Astrocyte of the cerebellum (primary cell): ENCODE measurements at regions not wholly inside any gene's neighbourhood (a gene's known extent, or its start where the extent isn't known, plus 50 kb on each side); places are given as distances from the start of the nearest gene placed in this dataset.
A peak's percentile ranks its signal among the peaks of the same experiment; 100 is the strongest.

Source experiments
- DNase-seq: peaks from one replicate; pipeline ENCODE4 v3.0.0-alpha.2; 2011; ENCODE audit warnings: low read depth
- H3K4me3 ChIP-seq: 2 replicates; pipeline ENCODE4 v1.5.1; 2011; ENCODE audit warnings: mild to moderate bottlenecking, low read depth, low read length, moderate library complexity
- CTCF ChIP-seq: IDR thresholded peaks from 2 replicates; pipeline ENCODE4 v1.5.1; 2012; ENCODE audit warnings: low read length, low read depth, moderate library complexity, mild to moderate bottlenecking; ENCODE audit errors: missing control alignments
- in situ Hi-C: cut with HindIII; loops from 2 replicates; pipeline ENCODE4 v1.10.0; 2017; ENCODE audit warnings: low sequenced_read_pairs

- in situ Hi-C loops: loop anchor here (25.0 kb wide), 2 partner anchors 705 to 855 kb away; no protein-coding TSS in a partner anchor
- TF ChIP-seq CTCF: no peak
- DNase-seq: no peak
- H3K4me3 ChIP-seq: no peak overlapping the region
Measured at GRCh38 chr6:3991941-3992340, 87.0 kb downstream of the FAM217A start.

GRCh38 chr6:3996349-3996748 lies 82.6 kb downstream of the FAM217A start:
- DNase-seq: no peak
- in situ Hi-C loops: loop anchor here (25.0 kb wide), 2 partner anchors 709 to 859 kb away; no protein-coding TSS in a partner anchor
- H3K4me3 ChIP-seq: no peak overlapping the region
- TF ChIP-seq CTCF: no peak

GRCh38 chr6:3997177-3997770 lies 81.7 kb downstream of the FAM217A start:
- no peak for TF ChIP-seq CTCF
- in situ Hi-C loops: loop anchor here (25.0 kb wide), 2 partner anchors 710 to 860 kb away; no protein-coding TSS in a partner anchor
- H3K4me3 ChIP-seq: no peak overlapping the region
- peak; percentile 46 for DNase-seq

GRCh38 chr6:3999800-4000661 lies 78.9 kb downstream of the FAM217A start:
- no peak overlapping the region for H3K4me3 ChIP-seq
- DNase-seq: no peak
- TF ChIP-seq CTCF: no peak
- in situ Hi-C loops: loop anchor here (25.0 kb wide), 2 partner anchors 713 to 863 kb away; no protein-coding TSS in a partner anchor

GRCh38 chr6:4004249-4004648 lies 74.7 kb downstream of the FAM217A start:
- no peak for DNase-seq
- in situ Hi-C loops: no loop called here
- TF ChIP-seq CTCF: no peak
- no peak overlapping the region for H3K4me3 ChIP-seq

GRCh38 chr6:4008324-4009047 lies 70.5 kb downstream of the FAM217A start:
- TF ChIP-seq CTCF: peak; percentile 47
- in situ Hi-C loops: no loop called here
- DNase-seq: peak; percentile 79

More at GRCh38 chr6:4008324-4009047, 70.5 kb downstream of the FAM217A start:
- no peak overlapping the region for H3K4me3 ChIP-seq
